ENCODE measurements at regions not wholly inside any gene's neighbourhood (a gene's known extent, or its start where the extent isn't known, plus 50 kb on each side); places are given as distances from the start of the nearest gene placed in this dataset.

- DNase-seq (ENCODE audit: low read depth) = no peak
These were observed 1392.4 kb upstream of the SLC39A10 start for GRCh38 chr2:194264586-194264985.

GRCh38 chr2:194260185-194260584, 1396.8 kb upstream of the SLC39A10 start:
- no peak for DNase-seq (ENCODE audit: low read depth)

DNA sequence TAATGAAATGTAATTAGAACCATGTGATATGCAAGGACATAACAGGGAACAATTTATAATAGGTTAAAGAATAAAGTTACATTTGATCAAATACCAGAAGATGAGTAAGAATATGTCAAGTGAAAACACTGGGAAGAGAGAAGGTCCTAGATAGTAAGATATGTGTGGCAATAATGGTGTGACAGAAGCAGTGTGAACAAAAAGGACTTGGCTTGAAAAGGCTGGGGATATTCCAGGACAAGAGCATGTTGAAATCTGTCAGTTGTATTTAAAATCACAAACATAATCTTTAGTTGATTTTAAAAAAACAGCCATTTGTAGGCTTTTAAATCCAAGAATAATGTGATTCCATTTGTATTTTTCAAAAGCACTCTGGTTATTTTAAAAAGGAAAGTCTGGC, 1399.9 kb upstream of the SLC39A10 start:
- DNase-seq (ENCODE audit: low read depth) = no peak

- no peak for DNase-seq (ENCODE audit: low read depth)
These were observed 1403.3 kb upstream of the SLC39A10 start for GRCh38 chr2:194253528-194254259.

- no peak for DNase-seq (ENCODE audit: low read depth)
These were observed 1404.9 kb upstream of the SLC39A10 start for GRCh38 chr2:194252127-194252526.

DNA sequence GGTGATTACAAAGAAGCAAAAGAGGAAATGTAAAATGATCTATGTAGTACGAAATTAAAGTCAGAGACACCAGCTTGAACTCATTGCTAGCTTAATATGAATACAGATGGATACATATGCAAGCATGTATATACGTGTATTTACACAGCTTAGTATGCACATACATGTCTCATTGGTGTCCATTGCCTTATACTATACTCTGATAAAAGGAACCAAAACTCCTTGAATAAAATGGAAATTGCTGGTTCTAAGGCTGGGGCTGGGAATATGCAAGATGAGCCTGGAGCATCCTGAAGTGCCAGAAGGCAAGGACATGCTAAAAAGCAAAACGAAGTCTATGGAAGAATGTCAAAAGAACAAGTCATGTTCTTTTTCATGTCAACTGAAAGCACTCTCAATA, 1424.4 kb upstream of the SLC39A10 start:
- DNase-seq (ENCODE audit: low read depth) = no peak

DNA sequence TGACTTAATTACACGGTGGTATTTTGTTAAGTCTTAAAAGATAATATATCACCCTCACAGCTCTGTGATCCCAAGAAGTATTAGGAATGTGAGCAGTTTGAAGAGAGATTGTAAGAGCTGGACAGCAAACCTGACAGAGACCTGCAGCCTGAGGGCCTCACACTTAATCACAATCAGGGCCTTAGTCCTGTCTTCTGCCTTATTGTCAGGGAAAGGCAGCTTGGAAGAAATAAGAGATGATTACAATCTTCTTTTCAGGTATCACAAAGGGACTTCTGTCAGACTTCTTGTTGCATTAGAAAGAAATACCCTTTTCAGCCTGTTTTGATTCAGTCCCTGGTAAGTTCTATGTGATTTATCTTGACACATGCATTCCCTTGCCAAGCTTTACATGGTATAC, 1433.8 kb upstream of the SLC39A10 start:
- DNase-seq (ENCODE audit: low read depth) = no peak

DNA sequence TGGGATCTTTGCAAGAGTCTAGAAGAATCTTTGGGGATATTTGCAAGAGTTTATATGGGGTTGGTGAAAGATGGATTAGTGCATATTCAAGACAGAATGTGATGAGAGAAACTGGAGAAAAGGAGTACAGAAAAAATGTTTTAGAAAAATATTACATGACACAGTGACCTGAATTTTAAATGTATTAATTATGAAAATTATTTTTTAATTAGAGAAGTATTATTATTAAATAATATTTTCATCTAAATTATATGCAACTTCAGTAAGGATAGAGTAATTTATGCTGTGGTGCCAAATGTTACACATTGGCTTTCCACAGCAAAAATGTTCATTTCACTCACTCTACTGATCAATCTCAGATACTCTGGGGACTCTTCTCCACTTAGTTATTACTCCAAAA, 1442.8 kb upstream of the SLC39A10 start:
- no peak for DNase-seq (ENCODE audit: low read depth)

DNA sequence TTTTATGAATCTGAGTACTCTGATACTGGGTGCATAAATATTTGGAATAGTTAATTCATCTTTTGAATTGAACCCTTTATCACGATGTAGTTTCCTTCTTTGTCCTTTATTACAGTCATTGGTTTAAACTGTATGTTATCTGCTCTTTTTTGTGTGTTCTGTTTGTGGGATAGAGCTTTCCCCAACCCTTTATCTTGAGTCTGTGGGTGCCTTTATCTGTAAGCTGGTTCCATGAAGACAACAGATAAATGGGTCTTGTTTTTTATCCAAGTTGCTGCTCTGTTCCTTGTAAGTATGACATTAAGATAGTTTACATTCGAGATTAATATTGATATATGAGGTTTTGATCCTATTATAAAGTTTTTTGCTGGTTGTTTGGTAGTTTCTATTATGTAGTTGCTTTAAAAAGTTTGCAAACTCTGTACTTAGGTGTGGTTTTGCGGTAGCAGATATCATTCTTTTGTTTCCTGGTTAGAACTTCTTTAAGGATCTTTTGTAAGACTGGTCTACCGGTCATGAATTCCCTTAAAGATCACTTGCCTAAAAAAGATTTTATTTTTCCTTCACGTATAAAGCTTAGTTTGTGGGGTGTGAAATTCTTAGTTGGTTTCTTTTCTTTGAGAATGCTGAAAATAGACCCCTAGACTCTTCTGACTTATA, 1451.3 kb upstream of the SLC39A10 start:
- peak; percentile 61 for DNase-seq (ENCODE audit: low read depth)

DNA sequence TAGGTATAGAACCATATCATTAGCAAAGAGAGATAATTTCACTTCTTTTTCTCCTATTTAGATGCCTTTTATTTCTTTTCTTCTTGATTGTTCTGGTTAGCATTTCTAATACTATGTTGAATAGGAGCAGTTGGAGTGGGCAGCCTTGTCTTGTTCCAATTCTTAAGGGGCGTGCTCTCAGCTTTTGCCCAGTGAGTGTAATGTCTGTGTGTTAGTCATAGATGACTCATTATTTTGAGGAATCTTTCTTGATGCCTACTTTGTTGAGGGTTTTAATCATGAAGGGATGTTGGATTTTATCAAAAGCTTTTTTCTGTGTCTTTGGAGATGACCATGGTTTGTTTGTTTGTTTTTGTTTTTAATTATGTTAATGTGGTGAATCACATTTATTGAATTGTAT, 1453.1 kb upstream of the SLC39A10 start:
- DNase-seq (ENCODE audit: low read depth) = no peak

- no peak for DNase-seq (ENCODE audit: low read depth)
These were observed 1474.1 kb upstream of the SLC39A10 start for GRCh38 chr2:194182888-194183287.

DNA sequence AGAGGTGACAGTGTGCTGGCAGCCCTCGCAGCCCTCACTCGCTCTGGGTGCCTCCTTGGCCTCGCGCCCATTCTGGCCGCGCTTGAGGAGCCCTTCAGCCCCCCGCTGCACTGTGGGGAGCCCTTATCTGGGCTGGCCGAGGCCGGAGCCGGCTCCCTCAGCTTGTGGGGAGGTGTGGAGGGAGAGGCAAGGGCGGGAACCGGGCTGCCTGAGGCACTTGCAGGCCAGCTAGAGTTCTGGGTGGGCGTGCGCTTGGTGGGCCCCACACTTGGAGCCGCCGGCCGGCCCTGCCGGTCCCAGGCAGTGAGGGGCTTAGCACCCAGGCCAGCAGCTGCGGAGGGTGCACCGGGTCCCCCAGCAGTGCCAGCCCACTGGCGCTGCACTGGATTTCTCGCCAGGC, 1480.9 kb upstream of the SLC39A10 start:
- DNase-seq (ENCODE audit: low read depth) = no peak

DNA sequence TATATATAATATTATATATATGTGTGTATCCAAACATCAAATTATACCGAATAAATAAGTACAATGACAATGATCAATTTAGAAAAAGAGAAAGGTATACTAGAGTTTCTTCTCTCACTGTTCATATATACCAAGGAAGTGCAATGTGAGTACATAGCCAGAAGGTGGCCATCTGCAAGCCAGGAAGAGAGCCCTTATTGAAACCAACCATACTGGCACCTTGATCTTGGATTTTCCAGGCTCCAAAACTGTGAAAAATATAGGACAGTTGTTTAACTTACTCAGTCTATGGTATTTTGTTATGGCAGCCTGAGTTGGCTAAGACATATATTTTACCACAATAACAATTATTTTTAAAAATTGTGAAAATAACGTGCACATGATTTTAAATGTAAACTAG, 1490.2 kb upstream of the SLC39A10 start:
- no peak for DNase-seq (ENCODE audit: low read depth)

DNA sequence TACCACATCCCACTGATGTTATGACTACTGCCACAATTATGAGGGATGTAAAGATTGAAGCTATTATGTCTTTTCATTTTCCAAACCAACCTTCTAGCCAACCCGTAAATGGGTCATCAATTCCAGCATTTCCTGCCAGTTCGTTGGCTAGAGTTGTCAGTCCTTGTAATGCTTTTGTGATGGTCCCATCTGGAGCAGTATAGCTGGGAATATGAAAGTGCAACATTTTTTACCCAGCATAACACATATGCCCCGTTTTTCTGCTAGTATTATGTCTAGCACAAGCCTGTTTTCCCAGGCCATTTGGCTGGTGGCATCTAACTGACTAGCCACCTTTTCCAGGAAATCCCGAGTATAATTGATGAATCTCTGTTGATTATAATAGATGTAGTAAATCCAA, 1501.6 kb upstream of the SLC39A10 start:
- no peak for DNase-seq (ENCODE audit: low read depth)

- DNase-seq (ENCODE audit: low read depth) = no peak
These were observed 1505.8 kb upstream of the SLC39A10 start for GRCh38 chr2:194151231-194151630.

GRCh38 chr2:194135463-194135862, 1521.6 kb upstream of the SLC39A10 start:
- no peak for DNase-seq (ENCODE audit: low read depth)

DNA sequence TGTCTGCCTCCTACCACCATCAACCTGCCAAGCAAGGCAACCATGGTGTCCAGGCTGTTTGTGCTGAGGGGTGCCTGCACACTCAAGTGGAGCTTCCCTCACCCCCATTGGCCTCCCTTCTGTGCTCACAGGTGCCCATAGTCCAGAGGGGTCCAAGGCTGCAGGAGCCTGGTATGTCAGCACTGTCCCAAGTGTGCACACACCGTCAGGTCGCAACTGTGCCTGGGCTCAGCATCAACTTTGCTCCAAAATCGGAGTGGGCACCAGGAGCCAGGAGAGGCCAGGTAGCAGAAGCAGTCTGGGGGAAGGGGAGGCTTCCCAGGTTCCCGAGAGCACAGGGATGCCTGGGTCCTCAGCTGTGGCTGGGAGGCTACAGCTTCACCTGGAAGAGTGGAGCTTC, 1528.2 kb upstream of the SLC39A10 start:
- no peak for DNase-seq (ENCODE audit: low read depth)

DNA sequence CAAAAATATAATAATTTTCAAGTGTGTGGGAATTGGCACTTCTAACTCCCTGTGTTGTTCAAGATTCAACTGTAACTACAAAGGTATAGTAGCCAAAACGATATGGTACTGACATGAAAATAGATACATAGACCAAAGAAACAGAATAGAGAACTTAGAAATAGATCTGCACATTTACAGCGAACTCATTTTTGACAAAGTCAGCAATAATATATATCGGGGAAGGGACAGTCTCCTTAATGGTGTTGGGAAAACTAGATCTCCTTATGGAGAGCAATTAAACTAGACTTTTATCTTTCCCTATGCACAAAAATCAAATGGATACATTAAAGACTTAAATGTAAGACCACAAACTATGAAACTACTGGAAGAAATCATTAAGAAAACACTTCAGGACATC, 1530.6 kb upstream of the SLC39A10 start:
- no peak for DNase-seq (ENCODE audit: low read depth)

DNA sequence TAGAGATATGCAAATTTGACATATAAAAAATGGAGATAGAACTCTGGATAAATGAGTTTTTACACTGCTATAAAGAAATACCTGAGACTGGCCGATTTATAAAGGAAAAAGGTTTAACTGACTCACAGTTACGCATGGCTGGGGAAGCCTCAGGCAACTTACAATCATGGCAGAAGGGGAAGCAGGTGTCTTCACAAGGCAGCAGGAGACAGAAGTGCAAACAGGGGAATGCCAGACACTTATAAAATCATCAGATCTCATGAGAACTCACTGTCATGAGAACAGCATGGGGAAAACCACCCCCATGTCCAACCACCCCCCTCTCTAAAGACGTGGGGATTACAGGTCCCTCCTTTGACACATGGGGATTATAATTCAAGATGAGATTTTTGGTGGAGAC, 1540.2 kb upstream of the SLC39A10 start:
- DNase-seq (ENCODE audit: low read depth) = no peak

GRCh38 chr2:194105358-194105757, 1551.7 kb upstream of the SLC39A10 start:
- no peak for DNase-seq (ENCODE audit: low read depth)

DNA sequence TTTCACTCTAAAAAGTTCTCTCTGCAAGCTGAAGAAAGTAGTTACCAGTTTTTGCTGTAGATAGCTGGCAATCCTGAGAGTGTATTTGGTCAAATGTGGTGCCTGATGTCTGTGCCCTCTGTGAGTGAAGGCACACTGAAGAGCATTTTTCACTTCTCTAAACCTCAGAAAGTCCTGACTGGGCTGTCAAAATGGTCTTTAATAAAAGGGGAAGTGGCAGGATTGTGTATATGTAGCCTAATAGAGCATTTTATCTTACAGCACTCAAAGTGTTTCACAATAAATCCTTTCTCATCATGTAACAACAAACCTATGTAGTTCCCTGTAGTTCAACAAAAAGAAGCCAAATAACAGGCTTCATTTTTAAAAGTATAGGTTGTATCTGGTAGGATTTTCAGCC, 1552.3 kb upstream of the SLC39A10 start:
- no peak for DNase-seq (ENCODE audit: low read depth)

- DNase-seq (ENCODE audit: low read depth) = no peak
These were observed 1552.9 kb upstream of the SLC39A10 start for GRCh38 chr2:194103941-194104659.

DNA sequence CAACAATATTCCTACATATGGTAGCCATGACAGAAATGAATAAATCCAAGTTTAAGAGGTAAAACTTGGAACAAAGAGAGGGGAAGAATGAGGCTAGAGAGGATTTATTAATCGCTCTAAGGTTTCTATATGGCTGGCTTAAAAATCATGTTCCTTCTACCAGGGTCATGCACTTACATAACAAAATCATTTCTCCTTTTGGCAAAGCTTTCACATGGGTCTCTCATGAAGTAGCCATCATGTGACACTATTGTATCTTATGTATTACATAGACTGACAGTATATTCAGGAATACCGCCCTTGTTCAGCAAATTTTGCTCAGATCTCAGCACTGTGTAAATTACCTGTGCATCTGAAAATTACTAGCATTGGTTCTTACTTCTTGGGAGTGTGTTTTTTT, 1554.5 kb upstream of the SLC39A10 start:
- no peak for DNase-seq (ENCODE audit: low read depth)

All from CMK (cell line).